ENCODE measurements at regions not wholly inside any gene's neighbourhood (a gene's known extent, or its start where the extent isn't known, plus 50 kb on each side); places are given as distances from the start of the nearest gene placed in this dataset.
"Not testable (repeated sequence)": the region's sequence is repeated elsewhere in the genome, so short reads cannot be mapped to it uniquely, and the experiment has no call there.

DNA sequence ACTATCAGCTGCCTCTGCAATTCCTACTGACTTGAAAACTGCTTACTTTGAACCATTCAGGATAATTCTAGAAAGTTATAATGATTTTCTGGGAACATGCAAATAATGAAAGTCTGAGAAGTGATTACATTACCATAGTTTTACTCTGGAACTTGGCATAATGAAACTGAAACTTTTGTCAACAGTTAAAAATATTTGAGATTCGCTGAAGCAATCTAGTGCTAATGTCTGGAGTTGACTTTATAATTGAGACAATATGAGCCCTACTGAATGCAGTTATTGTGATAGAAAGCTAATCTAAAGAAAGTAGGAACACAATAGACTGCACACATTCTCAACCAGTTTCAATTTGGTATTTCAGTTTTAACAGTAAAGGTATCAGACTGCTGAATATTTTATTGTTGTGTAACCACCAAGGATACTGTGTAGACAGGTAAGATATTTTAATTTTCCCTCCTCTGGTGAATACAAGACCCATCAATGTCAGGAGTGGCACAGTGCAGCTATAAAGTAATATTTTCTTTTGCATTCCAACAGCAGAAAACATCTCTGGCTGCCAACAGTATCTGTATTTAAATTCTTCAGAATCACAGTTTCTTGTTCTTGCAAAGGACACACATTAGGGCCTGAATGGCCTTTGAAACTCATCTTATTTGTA is 483.5 kb downstream of the ATP23 start:
- intact Hi-C loops (cut with DNase I), result no loop called here

DNA sequence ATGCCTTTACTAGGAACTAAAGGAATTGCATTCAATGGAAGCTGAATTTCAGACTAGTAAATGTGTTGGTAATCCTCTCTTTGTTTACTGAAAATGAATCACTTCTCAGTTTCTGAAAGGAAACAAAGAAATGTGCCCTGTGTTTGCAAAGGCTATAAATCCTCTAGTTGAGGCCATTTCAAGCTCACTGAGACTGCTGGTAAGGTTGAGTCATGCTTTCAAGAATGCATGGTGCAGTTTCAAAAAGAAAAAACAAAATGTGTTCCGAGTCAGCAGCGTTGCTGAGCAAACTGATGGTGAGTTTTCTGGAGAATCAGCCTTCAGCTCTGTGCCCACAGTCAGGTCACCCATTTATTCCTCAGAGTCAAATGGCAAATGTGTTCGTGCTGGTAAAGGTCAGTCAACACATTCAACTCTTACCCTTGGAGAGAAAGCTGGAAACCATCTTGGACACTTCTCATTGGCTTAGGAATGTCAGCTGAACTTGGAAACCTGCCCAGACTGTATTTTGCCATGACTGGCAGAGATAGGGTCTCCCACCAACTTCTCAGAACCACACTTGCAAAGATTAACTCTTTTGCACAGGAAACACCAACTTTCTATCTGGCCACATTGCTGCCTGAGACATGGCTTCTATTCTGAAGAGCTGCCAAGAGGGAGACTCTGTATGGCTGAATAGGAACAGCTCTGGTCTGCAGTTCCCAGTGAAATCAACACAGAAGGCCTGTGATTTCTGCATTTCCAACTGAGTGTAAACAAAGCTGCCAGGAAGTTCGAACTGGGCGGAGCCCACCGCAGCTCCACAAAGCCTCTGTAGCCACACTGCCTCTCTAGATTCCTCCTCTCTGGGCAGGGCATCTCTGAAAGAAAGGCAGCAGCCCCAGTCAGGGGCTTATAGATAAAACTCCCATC is 484.4 kb downstream of the ATP23 start:
- no peak for DNase-seq (ENCODE audit: low spot score)
- intact Hi-C loops (cut with DNase I), result no loop called here

More for the DNA sequence above, 483.5 kb downstream of the ATP23 start:
- no peak for DNase-seq (ENCODE audit: low spot score)

DNA sequence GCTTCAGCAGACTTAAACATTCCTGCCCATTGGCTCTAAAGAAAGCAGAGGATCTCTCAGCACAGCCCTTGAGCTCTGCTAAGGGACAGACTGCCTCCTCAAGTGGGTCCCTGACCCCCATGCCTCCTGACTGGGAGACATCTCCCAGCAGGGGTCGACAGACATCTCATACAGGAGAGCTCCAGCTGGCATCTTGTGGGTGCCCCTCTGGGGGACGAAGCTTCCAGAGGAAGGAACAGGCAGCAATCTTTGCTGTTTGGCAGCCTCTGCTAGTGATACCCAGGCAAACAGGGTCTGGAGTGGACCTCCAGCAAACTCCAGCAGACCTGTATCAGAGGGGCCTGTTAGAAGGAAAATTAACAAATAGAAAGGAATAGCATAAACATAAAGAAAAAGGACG is 485.1 kb downstream of the ATP23 start:
- DNase-seq (ENCODE audit: low spot score); intact Hi-C loops (cut with DNase I): not testable (repeated sequence)

DNA sequence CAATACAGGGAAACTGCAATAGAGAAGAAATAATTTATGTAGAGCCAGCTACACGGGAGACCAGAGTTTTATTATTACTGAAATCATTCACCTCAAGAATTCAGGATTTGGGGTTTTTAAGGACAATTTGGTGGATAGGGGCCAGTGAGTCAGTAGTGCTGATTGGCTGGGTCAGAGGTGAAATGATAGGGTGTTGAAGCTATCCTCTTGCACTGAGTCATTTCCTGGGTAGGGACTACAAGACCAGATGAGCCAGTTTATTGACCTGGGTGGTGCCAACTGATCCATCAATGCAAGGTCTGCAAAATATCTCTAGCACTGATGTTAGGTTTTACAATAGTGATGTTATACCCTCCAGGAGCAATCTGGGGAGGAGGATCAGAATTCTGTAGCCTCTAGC is 486.3 kb downstream of the LRIG3 start:
- intact Hi-C loops (cut with DNase I), result no loop called here
- DNase-seq (ENCODE audit: low spot score), result no peak

DNA sequence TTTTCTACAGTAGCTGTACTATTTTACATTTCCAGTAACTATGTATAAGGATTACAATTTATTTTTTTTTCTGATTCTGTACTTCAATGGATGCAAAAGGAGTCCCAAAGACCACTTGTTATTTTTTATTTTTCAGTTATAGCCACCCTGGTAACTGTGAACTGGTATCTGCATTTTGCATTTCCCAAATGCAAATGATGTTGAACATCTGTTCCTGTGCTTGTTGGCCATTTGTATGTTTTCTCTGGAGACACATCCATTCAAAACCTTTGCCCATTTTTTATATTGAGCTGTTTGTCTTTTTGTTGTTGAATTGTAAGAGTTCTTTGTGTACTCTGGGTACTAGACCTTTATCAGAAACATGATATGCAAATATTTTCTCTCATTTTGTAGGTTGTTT is 485.6 kb downstream of the LRIG3 start:
- intact Hi-C loops (cut with DNase I), result no loop called here
- DNase-seq (ENCODE audit: low spot score), result no peak

DNA sequence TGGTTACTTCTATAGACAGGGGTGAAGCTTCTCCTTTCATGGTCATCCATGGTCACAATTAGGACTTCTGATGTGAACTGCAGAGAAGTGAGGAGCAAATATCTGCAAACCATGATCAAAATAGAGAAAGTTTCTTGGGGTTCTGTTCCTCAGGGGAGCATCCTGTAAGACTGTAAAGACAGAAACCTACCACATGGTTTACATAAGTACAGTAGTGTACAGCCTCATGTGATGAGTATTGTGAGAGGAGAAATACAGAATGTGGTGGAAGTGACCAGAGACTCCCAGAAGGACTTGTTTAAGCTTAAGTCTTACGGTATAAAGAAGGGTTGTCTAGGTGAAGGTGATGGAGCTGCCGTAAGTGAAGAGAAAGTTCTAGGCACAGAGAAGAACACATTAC is 484.7 kb downstream of the LRIG3 start:
- intact Hi-C loops (cut with DNase I), result no loop called here
- DNase-seq (ENCODE audit: low spot score), result no peak

DNA sequence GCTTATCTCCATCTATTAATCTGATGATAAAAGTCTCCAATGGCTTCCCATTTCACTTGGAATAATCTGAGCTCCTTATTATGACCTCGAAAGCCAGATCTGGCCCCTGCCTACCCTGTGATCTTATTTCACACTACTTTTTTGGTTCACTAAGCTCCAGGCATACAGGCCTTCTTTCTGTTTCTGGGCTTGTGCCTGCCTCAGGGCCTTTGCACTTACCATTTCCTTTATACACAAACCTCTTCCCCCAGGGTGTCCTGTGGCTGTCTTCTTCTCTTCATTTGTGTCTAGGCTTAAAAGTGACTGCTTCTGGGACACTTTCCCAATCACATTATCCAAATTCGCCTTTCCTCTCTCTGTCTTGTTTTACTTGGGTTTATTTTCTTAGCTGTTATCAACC is 478.8 kb downstream of the LRIG3 start:
- no peak for DNase-seq (ENCODE audit: low spot score)
- intact Hi-C loops (cut with DNase I), result no loop called here

DNA sequence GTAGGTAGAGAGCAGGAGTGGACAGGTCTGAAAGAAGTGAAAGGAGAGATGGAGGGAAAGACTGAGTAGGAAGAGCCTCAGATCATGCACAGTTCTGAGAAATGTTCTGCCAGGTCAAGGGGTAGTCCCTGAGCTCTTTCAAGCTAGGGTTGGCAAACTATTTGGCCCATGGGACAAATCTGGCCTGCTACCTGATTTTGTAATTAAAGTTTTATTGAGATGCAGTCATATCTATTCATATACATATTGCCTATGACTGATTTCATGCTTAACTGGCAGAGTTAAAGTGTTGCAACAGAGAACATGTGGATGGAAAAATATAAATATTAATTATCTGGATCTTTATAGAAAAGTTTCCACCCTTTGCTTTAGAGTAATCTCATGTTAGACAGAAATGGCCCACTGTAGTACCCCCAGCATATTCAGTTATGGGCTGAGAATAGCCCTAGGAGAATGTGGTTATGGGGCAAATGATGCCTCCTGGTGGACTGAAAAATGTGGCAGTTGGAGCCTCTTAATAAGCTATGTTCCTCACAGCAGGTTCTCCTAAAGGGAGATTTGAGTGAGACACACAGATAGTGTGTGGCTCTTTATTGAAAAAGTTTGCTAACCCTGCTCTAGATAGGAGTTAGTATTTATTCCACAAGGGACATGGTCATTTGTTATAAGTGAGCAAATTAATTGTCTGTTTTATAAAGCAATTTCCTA is 476.9 kb downstream of the LRIG3 start:
- no peak for DNase-seq (ENCODE audit: low spot score)
- intact Hi-C loops (cut with DNase I), result no loop called here

DNA sequence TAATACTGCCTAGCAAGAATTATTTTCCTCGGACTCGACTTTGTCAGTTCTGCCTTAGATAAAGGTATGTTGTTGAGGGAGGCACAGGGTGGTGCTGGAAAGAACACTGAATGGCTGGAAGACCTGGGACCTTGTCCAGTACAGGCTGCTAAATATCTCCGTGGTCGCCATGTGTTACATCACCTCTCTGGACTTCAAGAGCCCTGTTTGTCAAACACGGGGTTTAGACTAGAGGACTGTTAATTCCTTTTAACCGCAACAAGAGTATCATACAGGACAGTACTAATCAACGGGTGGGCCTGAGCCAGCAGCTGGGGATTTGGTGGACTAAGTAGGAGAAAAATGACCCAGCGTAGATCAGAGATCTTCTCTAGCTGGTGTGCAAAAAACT is 476.3 kb downstream of the LRIG3 start:
- DNase-seq (ENCODE audit: low spot score), result no peak
- intact Hi-C loops (cut with DNase I), result no loop called here

DNA sequence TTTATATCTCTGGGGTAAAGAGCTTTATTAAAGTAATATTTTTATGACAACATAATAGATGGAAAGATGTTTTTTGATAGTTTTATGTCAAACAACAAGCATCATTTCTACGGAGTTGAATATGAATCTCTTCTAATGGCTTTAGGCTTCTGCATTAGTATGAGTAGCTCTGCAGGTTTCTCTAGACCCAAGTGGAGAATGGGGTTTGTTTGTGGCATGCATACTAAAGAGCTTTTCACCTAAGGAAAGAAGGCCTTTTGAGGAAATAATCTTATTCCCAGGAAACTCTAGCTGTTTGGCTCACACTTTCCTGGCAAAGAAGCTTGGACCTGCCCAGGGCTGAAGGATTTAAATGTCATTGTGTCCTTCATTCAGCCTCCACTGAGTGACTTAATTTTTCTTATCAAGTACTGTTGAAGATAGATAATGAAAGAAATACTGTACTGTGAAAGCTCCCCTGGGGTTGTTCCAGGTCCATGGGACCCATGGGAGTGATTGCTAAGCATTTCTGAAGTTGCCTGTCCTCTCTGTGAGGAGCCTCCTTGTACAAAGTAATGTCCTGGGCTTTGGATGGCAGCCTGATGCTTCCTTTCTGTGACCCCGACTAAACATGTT is 469.3 kb downstream of the LRIG3 start:
- intact Hi-C loops (cut with DNase I), result no loop called here

DNA sequence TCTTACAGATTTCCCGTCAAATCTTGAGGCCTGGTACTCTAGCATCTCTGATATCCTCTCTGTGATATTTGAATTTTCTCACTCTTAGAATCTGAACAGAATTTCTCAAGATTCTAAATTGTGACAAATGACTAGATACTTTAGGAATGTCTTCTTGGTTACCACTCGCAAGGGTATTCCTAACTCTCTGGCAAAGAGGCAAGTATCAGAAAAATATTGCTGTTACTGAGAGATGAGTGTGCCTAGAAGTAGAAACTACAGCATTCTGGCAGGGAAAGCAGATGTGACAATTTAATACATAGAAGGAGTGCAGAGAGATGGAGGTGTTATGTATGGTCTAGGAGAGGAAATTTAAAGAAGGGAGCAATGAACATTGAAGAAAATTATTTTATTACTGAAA is 467.8 kb downstream of the LRIG3 start:
- intact Hi-C loops (cut with DNase I), result no loop called here
- no peak for DNase-seq (ENCODE audit: low spot score)

More for the DNA sequence above, 469.3 kb downstream of the LRIG3 start:
- no peak for DNase-seq (ENCODE audit: low spot score)

DNA sequence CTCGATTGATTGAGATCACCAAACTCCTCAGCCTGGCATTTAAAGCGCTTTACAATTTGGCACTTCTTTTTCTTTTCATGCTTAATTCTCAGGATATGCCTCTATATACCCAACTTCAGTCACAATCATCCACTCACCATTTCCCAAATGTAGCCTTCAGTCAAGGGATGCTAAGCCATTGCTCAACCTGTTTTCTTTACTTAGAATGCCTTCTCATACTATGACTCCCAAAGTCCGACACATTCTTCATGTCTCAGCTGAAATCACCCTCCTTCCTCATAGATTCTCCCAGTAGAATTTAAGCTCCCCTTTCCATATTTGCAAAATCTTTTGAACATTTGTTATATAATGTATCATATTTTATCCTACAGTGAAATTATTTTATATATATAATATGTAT is 467.0 kb downstream of the LRIG3 start:
- intact Hi-C loops (cut with DNase I), result no loop called here
- no peak for DNase-seq (ENCODE audit: low spot score)

DNA sequence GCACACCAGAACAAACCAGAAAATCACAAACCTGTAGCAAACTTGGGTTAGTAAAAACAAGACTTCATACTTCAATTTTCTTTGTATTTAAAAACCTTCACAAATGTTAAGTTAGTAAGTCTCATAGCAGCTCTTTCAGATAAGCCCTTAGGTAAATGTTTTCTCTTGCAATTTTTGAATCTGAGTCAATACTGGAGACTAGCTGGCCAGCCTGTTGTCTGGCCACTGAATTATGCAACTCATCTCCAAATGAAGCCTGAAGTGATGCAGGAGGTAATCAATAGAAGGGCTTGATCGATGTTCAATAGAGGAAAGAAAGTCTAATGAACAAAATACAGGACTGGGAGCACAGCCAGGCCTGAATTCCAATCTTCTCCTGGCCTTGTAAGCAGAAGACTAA is 465.2 kb downstream of the LRIG3 start:
- intact Hi-C loops (cut with DNase I), result no loop called here
- DNase-seq (ENCODE audit: low spot score), result no peak

DNA sequence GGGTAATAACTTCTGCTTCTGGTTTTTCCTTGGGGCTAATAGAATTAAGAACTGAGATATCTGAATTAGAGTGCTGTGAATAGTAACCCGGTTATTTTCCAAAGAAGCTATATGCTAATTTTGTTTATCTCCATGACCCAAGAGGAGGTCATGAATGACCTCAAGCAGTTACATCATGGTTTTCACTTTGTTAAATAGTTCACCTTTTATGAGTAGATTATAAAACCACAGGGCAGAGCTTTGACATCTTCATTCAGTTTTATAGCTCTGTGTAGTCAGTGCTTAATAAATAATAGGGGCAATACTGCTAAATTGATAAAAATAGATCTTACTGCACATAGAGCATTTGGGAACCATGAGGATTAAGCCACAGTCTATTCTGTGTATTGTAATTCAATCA is 462.2 kb downstream of the LRIG3 start:
- intact Hi-C loops (cut with DNase I), result no loop called here
- no peak for DNase-seq (ENCODE audit: low spot score)

DNA sequence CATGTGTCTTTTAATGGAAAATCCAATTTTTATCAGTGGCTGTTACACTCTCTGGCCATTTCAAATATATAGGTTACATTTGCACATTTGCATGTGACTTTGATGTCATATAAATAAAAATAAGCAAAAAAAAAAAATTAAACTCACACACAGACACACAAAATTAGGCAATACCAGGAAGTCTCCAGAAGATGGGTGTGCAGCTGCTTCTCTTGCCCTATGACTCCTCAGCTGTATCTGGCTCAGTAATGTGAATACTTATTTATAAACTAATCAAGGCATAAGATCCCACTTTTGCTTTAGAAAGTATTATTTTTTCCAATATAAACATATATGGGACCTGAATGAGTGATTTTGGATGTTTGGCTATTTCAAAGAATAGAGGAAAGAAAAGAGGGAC is 461.1 kb downstream of the LRIG3 start:
- DNase-seq (ENCODE audit: low spot score), result no peak
- intact Hi-C loops (cut with DNase I), result no loop called here

DNA sequence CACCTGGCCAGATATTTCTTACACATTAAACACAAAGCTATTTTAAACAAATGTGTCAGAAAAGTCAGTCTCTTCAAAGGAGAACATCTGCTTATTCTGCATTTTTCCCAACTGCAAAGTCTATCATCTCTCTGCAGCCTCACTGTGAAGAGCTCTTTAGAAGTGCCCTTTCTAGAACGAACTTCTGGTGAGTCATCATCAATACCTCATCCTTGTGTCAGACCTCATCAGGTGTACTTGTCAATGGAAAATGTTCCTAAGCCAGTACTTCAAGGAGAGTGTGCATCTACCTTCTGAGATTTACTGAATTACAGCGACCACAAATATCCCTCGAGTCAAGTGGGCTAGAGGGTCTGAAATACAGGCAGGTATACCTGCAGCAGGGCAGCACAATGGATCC is 457.3 kb downstream of the LRIG3 start:
- intact Hi-C loops (cut with DNase I), result loop anchor here in 1 of 2 donors (2.0 kb wide), 1 partner anchor 32 kb away; no protein-coding TSS in a partner anchor

DNA sequence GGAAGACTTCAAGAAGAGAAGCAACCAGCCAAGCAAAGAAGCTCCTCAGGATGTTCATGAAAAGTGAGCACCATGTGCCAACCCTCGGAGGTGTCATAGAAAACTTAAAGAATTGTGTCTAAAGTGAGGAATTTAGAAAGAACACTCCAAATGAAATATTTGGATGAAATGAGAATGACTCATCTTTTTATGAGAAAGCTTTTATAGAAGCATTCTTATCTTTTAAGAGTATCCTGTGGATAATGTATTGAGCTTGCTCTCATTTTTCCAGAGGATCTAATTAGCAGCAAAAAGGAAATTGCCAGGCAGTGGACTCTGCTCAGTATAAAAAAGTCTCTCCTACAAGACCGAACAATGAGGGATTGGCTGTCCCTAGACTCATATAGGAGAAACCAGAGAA is 454.9 kb downstream of the LRIG3 start:
- DNase-seq (ENCODE audit: low spot score), result no peak
- intact Hi-C loops (cut with DNase I), result no loop called here

More for the DNA sequence above, 457.3 kb downstream of the LRIG3 start:
- DNase-seq (ENCODE audit: low spot score), result no peak

DNA sequence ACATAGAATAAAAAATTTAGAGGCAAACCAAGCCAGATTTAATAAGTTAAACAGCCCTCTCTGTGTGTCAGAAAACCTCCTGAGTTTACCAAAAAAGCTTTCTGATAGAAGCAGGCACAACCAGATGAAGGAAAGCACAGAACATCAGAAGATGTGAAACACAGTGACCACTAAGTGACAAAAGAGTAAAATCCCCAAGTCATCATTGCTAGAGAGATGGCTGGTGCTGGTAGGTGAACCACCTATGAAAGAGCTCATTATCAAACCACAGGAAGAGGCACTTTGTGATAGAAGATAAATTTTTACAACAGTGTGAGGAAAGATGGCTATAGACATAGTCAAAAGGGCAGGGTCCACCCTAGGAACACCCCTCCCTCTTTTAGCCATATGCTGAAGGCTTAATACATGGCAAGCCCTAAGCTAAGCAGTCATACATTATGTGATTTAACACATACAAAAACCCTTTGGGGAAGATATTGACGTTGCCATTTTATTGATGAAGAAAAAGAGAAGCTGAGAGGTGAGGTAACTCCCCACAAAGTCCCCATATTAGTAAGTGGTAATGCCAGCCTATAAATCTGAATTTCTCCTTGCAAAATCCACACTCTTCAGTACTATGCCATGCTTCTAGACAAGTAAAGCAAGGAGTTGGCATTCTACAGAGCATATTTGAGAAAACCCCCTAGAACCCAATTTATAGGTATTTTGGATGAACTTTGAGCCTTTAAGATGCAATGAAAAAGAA is 449.9 kb downstream of the LRIG3 start:
- intact Hi-C loops (cut with DNase I), result loop anchor here in 1 of 2 donors (10.0 kb wide), 1 partner anchor 1434 kb away; no protein-coding TSS in a partner anchor
- DNase-seq (ENCODE audit: low spot score), result no peak

DNA sequence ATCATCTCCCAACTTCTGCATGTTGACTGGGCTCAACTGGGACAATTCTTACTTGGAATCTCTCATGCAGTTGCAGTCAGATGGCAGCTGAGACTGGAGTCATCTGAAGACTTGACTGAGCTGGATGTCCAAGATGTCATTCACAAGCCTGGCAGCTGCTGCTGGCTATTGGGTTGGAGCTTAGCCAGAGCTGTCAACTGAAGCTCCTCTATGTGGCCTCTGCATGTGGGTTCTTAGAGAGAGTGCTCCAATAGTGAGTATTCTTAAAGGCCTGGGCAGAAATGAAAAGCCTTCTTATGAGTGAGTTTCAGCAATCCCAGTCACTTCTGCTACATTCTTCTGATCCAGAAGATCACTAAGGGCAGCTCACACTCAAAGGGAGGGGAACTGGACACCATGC is 440.9 kb downstream of the LRIG3 start:
- intact Hi-C loops (cut with DNase I), result loop anchor here in 1 of 2 donors (10.0 kb wide), 1 partner anchor 1425 kb away; no protein-coding TSS in a partner anchor
- no peak for DNase-seq (ENCODE audit: low spot score)
